H1 (cell line): ENCODE measurements at regions not wholly inside any gene's neighbourhood (a gene's known extent, or its start where the extent isn't known, plus 50 kb on each side); places are given as distances from the start of the nearest gene placed in this dataset.

Experiments used
- CTCF ChIA-PET: fragments of 300-600 bp; sonication (Branson Sonifier 250); formaldehyde crosslinking; loops from one replicate; lab custom pipeline; 2021; ENCODE audit not compliant: partially characterized antibody; lab: Charles Lee
- POLR2A ChIA-PET: fragments of 300-600 bp; sonication (Branson Sonifier 250); formaldehyde crosslinking; loops from one replicate; lab custom pipeline; 2021; ENCODE audit warnings: inconsistent platforms; ENCODE audit not compliant: partially characterized antibody; lab: Charles Lee
- DNase-seq, 2 experiments: peaks; one replicate each; pipeline versions ENCODE4 v3.0.0 to v3.0.0-alpha.2; 2010 to 2022; ENCODE audit warnings: low spot score in 2 of 2, low read depth in 1 of 2, mixed read lengths in 1 of 2
- FAIRE-seq: peaks from 2 replicates; lab custom pipeline; 2011; peaks lifted over from hg19 to GRCh38; lab: Jason Lieb, UNC
- H2AFZ ChIP-seq: 2 replicates; pipeline ENCODE4 v1.8.1; 2012; ENCODE audit warnings: low read length, inconsistent platforms
- H2AK5ac ChIP-seq: 2 replicates; pipeline ENCODE4 v1.6.1; 2013; ENCODE audit warnings: low read depth, low read length
- H2BK120ac ChIP-seq: replicated peaks from 2 replicates; pipeline ENCODE3; 2013; ENCODE audit warnings: low read depth, low read length, inconsistent platforms
- H2BK12ac ChIP-seq: 2 replicates; pipeline ENCODE4 v1.6.1; 2013; ENCODE audit warnings: low read depth, low read length
- H2BK15ac ChIP-seq: 2 replicates; pipeline ENCODE4 v1.6.1; 2013; ENCODE audit warnings: low read length
- H2BK20ac ChIP-seq: 2 replicates; pipeline ENCODE4 v1.6.1; 2013; ENCODE audit warnings: low read length
- H2BK5ac ChIP-seq: 2 replicates; pipeline ENCODE4 v1.6.1; 2013; ENCODE audit warnings: low read depth, low read length
- H3K14ac ChIP-seq: 2 replicates; pipeline ENCODE4 v1.6.1; 2013; ENCODE audit warnings: inconsistent platforms; ENCODE audit not compliant: insufficient read length
- H3K18ac ChIP-seq: 2 replicates; pipeline ENCODE4 v1.6.1; 2013; ENCODE audit warnings: low read length; ENCODE audit errors: extremely low read depth
- H3K23ac ChIP-seq: 2 replicates; pipeline ENCODE4 v1.6.1; 2013; ENCODE audit warnings: inconsistent platforms; ENCODE audit not compliant: insufficient read length
- H3K23me2 ChIP-seq: 2 replicates; pipeline ENCODE4 v1.6.1; 2013; ENCODE audit warnings: low read depth, low read length
- H3K27ac ChIP-seq: 2 replicates; pipeline ENCODE4 v1.6.1; 2011; ENCODE audit warnings: low read depth, low read length, inconsistent platforms
- H3K27me3 ChIP-seq, 4 experiments: replicated peaks in 1 of 4; 1 replicate in 1 of 4; 2 replicates in 3 of 4; pipeline versions ENCODE4 v1.6.1 to v1.8.1; 2011 to 2013; ENCODE audit warnings: low read length in 3 of 4, mild to moderate bottlenecking in 3 of 4, inconsistent platforms in 2 of 4, mixed read lengths in 2 of 4, moderate library complexity in 1 of 4; ENCODE audit not compliant: control insufficient read depth in 3 of 4, insufficient read depth in 3 of 4; ENCODE audit errors: extremely low read depth in 1 of 4
- H3K36me3 ChIP-seq, 4 experiments: 2 replicates each; pipeline versions ENCODE4 v1.6.1 to v1.8.1; 2011 to 2013; ENCODE audit warnings: mild to moderate bottlenecking in 4 of 4, low read length in 3 of 4, moderate library complexity in 2 of 4, control low read depth in 1 of 4, inconsistent platforms in 1 of 4; ENCODE audit not compliant: insufficient read depth in 4 of 4, control insufficient read depth in 2 of 4
- H3K4ac ChIP-seq: replicated peaks from 2 replicates; pipeline ENCODE3; 2013; ENCODE audit warnings: low read length, low read depth, mixed read lengths, inconsistent platforms; ENCODE audit not compliant: insufficient read length
- H3K4me1 ChIP-seq, 4 experiments: replicated peaks in 1 of 4; 1 replicate in 1 of 4; 2 replicates in 3 of 4; pipeline versions ENCODE4 v1.6.1 to v1.8.1; 2011 to 2013; ENCODE audit warnings: low read length in 3 of 4, inconsistent platforms in 2 of 4, mixed read lengths in 1 of 4; ENCODE audit not compliant: insufficient read depth in 4 of 4, control insufficient read depth in 3 of 4
- H3K4me2 ChIP-seq, 2 experiments: 2 replicates each; pipeline versions ENCODE4 v1.6.1 to v1.8.1; 2011 to 2013; ENCODE audit warnings: low read depth in 2 of 2, low read length in 2 of 2, control low read depth in 1 of 2, inconsistent platforms in 1 of 2, mild to moderate bottlenecking in 1 of 2; ENCODE audit not compliant: insufficient read depth in 1 of 2
- H3K4me3 ChIP-seq, 4 experiments: fragments of 200-600, 300-600 bp in 1 of 4; sonication (generic), shearing (Covaris generic), sonication (Bioruptor Twin) in 1 of 4; 2 replicates each; pipeline versions ENCODE4 v1.5.1 to v1.8.1; 2011 to 2016; ENCODE audit warnings: low read length in 4 of 4, low read depth in 3 of 4, control low read depth in 2 of 4, inconsistent platforms in 2 of 4, mild to moderate bottlenecking in 2 of 4, mixed read lengths in 1 of 4, moderate library complexity in 1 of 4; ENCODE audit not compliant: insufficient read depth in 2 of 4; ENCODE audit errors: extremely low read depth in 1 of 4
- H3K56ac ChIP-seq: replicated peaks from 2 replicates; pipeline ENCODE3; 2013; ENCODE audit warnings: low read depth, mild to moderate bottlenecking, mixed read lengths, low read length, inconsistent platforms; ENCODE audit not compliant: insufficient read length
- H3K79me1 ChIP-seq: 2 replicates; pipeline ENCODE4 v1.6.1; 2013; ENCODE audit warnings: low read depth, low read length, control low read depth
- H3K79me2 ChIP-seq, 2 experiments: 2 replicates each; pipeline versions ENCODE4 v1.6.1 to v1.8.1; 2012 to 2013; ENCODE audit warnings: low read length in 2 of 2, mild to moderate bottlenecking in 2 of 2, inconsistent platforms in 1 of 2; ENCODE audit not compliant: insufficient read depth in 2 of 2, control insufficient read depth in 1 of 2
- H3K9ac ChIP-seq, 4 experiments: replicated peaks in 1 of 4; 1 replicate in 1 of 4; 2 replicates in 3 of 4; pipeline versions ENCODE4 v1.6.1 to v1.8.1; 2011 to 2013; ENCODE audit warnings: low read depth in 3 of 4, low read length in 3 of 4, control low read depth in 2 of 4, mild to moderate bottlenecking in 2 of 4, moderate library complexity in 2 of 4, inconsistent platforms in 1 of 4; ENCODE audit errors: extremely low read depth in 1 of 4
- H3K9me3 ChIP-seq, 2 experiments: 2 replicates each; pipeline versions ENCODE4 v1.6.1 to v1.8.1; 2012 to 2013; ENCODE audit warnings: mild to moderate bottlenecking in 2 of 2, moderate library complexity in 2 of 2, control low read depth in 1 of 2, inconsistent platforms in 1 of 2, low read depth in 1 of 2, low read length in 1 of 2, mixed read lengths in 1 of 2; ENCODE audit not compliant: insufficient read depth in 2 of 2
- H4K20me1 ChIP-seq, 2 experiments: replicated peaks in 1 of 2; 2 replicates each; pipeline versions ENCODE3 to v1.8.1; 2011 to 2013; ENCODE audit warnings: inconsistent platforms in 2 of 2, low read length in 2 of 2, mild to moderate bottlenecking in 1 of 2; ENCODE audit not compliant: insufficient read depth in 2 of 2, control insufficient read depth in 1 of 2
- H4K5ac ChIP-seq: 2 replicates; pipeline ENCODE4 v1.6.1; 2013; ENCODE audit warnings: low read length, low read depth, mixed read lengths, inconsistent platforms; ENCODE audit not compliant: insufficient read length
- H4K8ac ChIP-seq: 2 replicates; pipeline ENCODE4 v1.8.0; 2013; ENCODE audit warnings: mild to moderate bottlenecking, moderate library complexity, low read length, inconsistent platforms; ENCODE audit not compliant: insufficient read depth; ENCODE audit errors: extremely low read depth
- H4K91ac ChIP-seq: replicated peaks from 2 replicates; pipeline ENCODE3; 2013; ENCODE audit warnings: low read length, mixed read lengths, inconsistent platforms; ENCODE audit not compliant: insufficient read length
- BCL11A ChIP-seq, 2 experiments: IDR thresholded peaks; one replicate each; pipeline ENCODE4 v1.6.1; 2011; ENCODE audit warnings: low read depth in 2 of 2, low read length in 2 of 2, mild to moderate bottlenecking in 2 of 2
- MAFK ChIP-seq: IDR thresholded peaks from 2 replicates; pipeline ENCODE4 v1.6.1; 2012; ENCODE audit warnings: low read depth, mild to moderate bottlenecking, improper control_type of control experiment, low read length
- PHF8 ChIP-seq: fragments of 200-600 bp; sonication (generic); conservative IDR thresholded peaks from 2 replicates; pipeline ENCODE4 v1.7.1; 2012; ENCODE audit warnings: low read depth, mild to moderate bottlenecking, inconsistent platforms, low read length, moderate library complexity
- SAP30 ChIP-seq: fragments of 300-600 bp; sonication (generic); IDR thresholded peaks from 2 replicates; pipeline ENCODE4 v1.7.1; 2012; ENCODE audit warnings: low read length, moderate library complexity, mild to moderate bottlenecking, inconsistent platforms; ENCODE audit not compliant: insufficient read depth, insufficient replicate concordance
- SP1 ChIP-seq: IDR thresholded peaks from 2 replicates; pipeline ENCODE4 v1.6.1; 2011; ENCODE audit warnings: low read depth, low read length
- TAF7 ChIP-seq: optimal IDR thresholded peaks from 2 replicates; pipeline ENCODE3; 2011; ENCODE audit warnings: low read depth, mild to moderate bottlenecking, inconsistent platforms, low read length, moderate library complexity, borderline replicate concordance
- TBP ChIP-seq: IDR thresholded peaks from 2 replicates; pipeline ENCODE4 v1.6.1; 2011; ENCODE audit warnings: low read depth, low read length, improper control_type of control experiment
- YY1 ChIP-seq: IDR thresholded peaks from 2 replicates; pipeline ENCODE4 v1.6.1; 2011; ENCODE audit warnings: low read depth, mild to moderate bottlenecking, low read length
- whole genome bisulfite sequencing, 2 experiments: shearing (Covaris generic) in 1 of 2; methylation state at CpG; one replicate each; pipeline versions ENCODE4 v1.1.6 to v1.1.7; 2013 to 2015; ENCODE audit warnings: low lambda C conversion rate in 2 of 2, mixed read lengths in 2 of 2, inconsistent platforms in 1 of 2, low coverage in 1 of 2, missing lambda C conversion rate in 1 of 2; ENCODE audit not compliant: insufficient replicate concordance in 2 of 2, insufficient coverage in 1 of 2, insufficient read length in 1 of 2; ENCODE audit errors: extremely low coverage in 1 of 2, missing lambda C conversion rate in 1 of 2; 5-methylcytosine and 5-hydroxymethylcytosine counted together

GRCh38 chr5:91787718-91788117, 404.6 kb upstream of the ARRDC3 start:
- Histone ChIP-seq H3K9me3 (no peaks in the 10 kb centered on the region), H3K27me3 (no peaks in the 10 kb centered on the region), H4K8ac (no peak overlapping the region), H3K14ac (no peak overlapping the region), H3K79me1 (no peaks in the 10 kb centered on the region), H3K18ac (no peak overlapping the region), H4K91ac (no peak overlapping the region), H2AFZ (no peak overlapping the region), H3K9ac (no peak overlapping the region), H3K23me2 (no peaks in the 10 kb centered on the region), H3K79me2 (no peaks in the 10 kb centered on the region), H3K27ac (no peak overlapping the region), H2BK5ac (no peak overlapping the region), H3K23ac (no peak overlapping the region), H4K5ac (no peak overlapping the region), H2BK15ac (no peak overlapping the region), H4K20me1 (no peaks in the 10 kb centered on the region), H3K36me3 (no peaks in the 10 kb centered on the region), H3K56ac (no peak overlapping the region), H2AK5ac (no peak overlapping the region), H2BK12ac (no peak overlapping the region), H3K4ac (no peak overlapping the region), H2BK20ac (no peak overlapping the region), H3K4me2 (no peak overlapping the region), H2BK120ac (no peak overlapping the region), H3K4me1 (peaks cover 0 to 7% (median 0%) of the 10 kb centered on the region in 4 experiments; a peak in 1 of 7 replicates), H3K4me3 (no peak overlapping the region)
- no peak for DNase-seq
- WGBS, 2 experiments, result 92% methylated on average over 1 of the region's 1 CpG; no CpG with 5 or more reads in 1 of the 2 experiments
- TF ChIP-seq TAF7, result no peak
- TF ChIP-seq TBP, result no peak
- no peak for TF ChIP-seq SAP30
- TF ChIP-seq YY1, result no peak
- TF ChIP-seq BCL11A (IDR thresholded peaks at IDR 0.05; ENCODE audit: low read depth in 2 of 2, low read length in 2 of 2), result no peak
- no peak for TF ChIP-seq SP1
- TF ChIP-seq PHF8, result no peak
- TF ChIP-seq MAFK, result no peak
- no peak for FAIRE-seq
- POLR2A ChIA-PET, result no interaction called here
- CTCF ChIA-PET, result no interaction called here
